Testis (tissue), 2 donors: ENCODE measurements at regions not wholly inside any gene's neighbourhood (a gene's known extent, or its start where the extent isn't known, plus 50 kb on each side); places are given as distances from the start of the nearest gene placed in this dataset.

Source experiments
- POLR2A ChIP-seq: fragments of 450-650 bp; IDR thresholded peaks from one replicate; pipeline ENCODE4 v1.6.1; 2017; ENCODE audit warnings: antibody characterized with exemption, mild to moderate bottlenecking, moderate library complexity
- TF ChIP-seq, protein P1 (sequence below), 3 experiments: fragments of 450-650 bp in 2 of 3; fragments of 200-600 bp in 1 of 3; sonication (generic) in 1 of 3; IDR thresholded peaks; one replicate each; pipeline ENCODE4 v1.5.1; 2016 to 2019; ENCODE audit warnings: antibody characterized with exemption in 3 of 3, mild to moderate bottlenecking in 2 of 3, moderate library complexity in 1 of 3

GRCh38 chr13:31881495-31881882 lies 142.2 kb downstream of the RXFP2 start:
- TF ChIP-seq, protein P1, sequence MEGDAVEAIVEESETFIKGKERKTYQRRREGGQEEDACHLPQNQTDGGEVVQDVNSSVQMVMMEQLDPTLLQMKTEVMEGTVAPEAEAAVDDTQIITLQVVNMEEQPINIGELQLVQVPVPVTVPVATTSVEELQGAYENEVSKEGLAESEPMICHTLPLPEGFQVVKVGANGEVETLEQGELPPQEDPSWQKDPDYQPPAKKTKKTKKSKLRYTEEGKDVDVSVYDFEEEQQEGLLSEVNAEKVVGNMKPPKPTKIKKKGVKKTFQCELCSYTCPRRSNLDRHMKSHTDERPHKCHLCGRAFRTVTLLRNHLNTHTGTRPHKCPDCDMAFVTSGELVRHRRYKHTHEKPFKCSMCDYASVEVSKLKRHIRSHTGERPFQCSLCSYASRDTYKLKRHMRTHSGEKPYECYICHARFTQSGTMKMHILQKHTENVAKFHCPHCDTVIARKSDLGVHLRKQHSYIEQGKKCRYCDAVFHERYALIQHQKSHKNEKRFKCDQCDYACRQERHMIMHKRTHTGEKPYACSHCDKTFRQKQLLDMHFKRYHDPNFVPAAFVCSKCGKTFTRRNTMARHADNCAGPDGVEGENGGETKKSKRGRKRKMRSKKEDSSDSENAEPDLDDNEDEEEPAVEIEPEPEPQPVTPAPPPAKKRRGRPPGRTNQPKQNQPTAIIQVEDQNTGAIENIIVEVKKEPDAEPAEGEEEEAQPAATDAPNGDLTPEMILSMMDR (IDR thresholded peaks at IDR 0.05) = no peak
- TF ChIP-seq POLR2A = no peak
